ENCODE measurements at regions not wholly inside any gene's neighbourhood (a gene's known extent, or its start where the extent isn't known, plus 50 kb on each side); places are given as distances from the start of the nearest gene placed in this dataset.

DNA sequence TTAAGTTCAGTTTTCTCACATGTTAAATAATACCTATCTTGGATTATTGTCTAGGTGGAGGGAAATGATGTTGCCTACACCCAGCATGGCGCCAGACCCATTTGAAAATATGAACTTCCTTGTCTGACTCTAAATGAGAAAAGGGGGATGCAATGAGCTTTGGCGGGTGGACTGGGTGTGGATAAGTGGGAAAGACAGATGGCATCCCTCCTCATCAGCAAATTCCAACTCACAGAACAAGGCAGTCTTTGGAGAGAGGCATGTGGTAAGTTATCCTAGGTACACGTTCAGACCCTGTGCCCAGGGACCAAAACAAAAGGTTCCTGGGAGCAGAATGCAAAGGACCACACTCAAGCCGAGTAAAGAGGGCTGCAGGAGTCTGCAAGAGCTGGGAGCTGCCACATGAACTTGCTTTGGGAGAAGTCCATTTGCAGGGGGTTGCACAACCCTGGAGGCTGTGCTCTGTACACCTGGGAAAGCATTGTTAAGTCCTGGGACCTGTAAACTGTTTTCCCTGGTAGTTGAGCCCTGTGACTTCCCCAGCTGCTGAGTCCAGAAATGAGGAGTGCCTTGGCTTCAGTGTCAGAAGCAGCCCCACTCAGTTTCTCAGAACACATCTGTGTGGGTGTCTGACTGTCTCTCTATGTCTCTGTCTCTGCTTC lies 102.3 kb upstream of the TPM1 start:
- no peak overlapping the region for H3K4me3 ChIP-seq (ENCODE audit: low read depth, low read length)
- ChIA-PET CTCF (interaction anchor here (1.3 kb wide), 1 partner anchor 198 kb away, joined by 4 read pairs; no protein-coding TSS in a partner anchor), POLR2A (interaction anchor here (0.9 to 2.0 kb wide), 6 partner anchors 8 to 182 kb away, joined by 3 to 9 read pairs (median 3); partner anchors contain the start of gene TPM1)
- no peaks in the 10 kb centered on the region; the same call in 1 of the 2 replicates for H3K9me3 ChIP-seq (ENCODE audit: control insufficient read depth, insufficient read depth, low read length)
- TF ChIP-seq, protein P1, sequence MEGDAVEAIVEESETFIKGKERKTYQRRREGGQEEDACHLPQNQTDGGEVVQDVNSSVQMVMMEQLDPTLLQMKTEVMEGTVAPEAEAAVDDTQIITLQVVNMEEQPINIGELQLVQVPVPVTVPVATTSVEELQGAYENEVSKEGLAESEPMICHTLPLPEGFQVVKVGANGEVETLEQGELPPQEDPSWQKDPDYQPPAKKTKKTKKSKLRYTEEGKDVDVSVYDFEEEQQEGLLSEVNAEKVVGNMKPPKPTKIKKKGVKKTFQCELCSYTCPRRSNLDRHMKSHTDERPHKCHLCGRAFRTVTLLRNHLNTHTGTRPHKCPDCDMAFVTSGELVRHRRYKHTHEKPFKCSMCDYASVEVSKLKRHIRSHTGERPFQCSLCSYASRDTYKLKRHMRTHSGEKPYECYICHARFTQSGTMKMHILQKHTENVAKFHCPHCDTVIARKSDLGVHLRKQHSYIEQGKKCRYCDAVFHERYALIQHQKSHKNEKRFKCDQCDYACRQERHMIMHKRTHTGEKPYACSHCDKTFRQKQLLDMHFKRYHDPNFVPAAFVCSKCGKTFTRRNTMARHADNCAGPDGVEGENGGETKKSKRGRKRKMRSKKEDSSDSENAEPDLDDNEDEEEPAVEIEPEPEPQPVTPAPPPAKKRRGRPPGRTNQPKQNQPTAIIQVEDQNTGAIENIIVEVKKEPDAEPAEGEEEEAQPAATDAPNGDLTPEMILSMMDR (IDR thresholded peaks at IDR 0.05; ENCODE audit: low read depth, low read length), result no peak
- no peak for DNase-seq (ENCODE audit: low read depth, low spot score)
- peak overlapping the region; percentile 89 for H3K27ac ChIP-seq (ENCODE audit: low read depth, low read length)
- H3K27me3 ChIP-seq (ENCODE audit: control insufficient read depth, insufficient read depth, low read length), result no peaks in the 10 kb centered on the region

DNA sequence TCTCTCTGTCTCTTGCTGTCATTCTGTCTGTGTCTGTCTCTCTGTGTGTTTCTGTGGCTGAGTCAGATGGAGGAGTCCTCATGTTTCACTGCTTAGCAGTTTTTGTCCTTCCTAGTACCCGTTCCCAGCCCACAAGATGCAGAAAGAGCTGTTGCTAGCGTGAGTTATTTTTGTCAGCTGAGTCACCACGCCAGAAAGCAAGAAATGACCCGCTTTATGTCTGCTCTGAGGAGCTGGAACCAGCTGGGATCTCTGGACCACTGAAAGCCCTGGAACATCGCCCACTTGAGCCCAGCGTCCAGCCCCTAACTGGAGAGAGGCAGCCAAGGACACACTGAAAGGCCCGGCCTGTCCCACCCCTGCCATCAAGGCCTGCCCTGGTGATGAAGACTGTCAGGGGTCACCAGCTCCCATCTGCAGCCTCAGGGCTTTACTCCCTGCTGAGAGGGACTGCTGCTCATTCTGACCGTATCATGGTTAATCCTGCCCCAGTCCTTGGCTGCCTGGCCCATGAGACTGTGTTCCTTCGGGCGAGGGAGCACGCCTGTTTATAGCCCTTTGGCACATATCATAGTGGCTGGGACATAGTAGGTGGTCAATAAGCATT lies 101.7 kb upstream of the TPM1 start:
- H3K4me3 ChIP-seq (ENCODE audit: low read depth, low read length), result no peak overlapping the region
- CTCF ChIA-PET, result interaction anchor here (1.3 kb wide), 1 partner anchor 199 kb away, joined by 4 read pairs; no protein-coding TSS in a partner anchor
- peak; percentile 80 for DNase-seq (ENCODE audit: low read depth, low spot score)
- no peaks in the 10 kb centered on the region for H3K27me3 ChIP-seq (ENCODE audit: control insufficient read depth, insufficient read depth, low read length)
- TF ChIP-seq, protein P1 (IDR thresholded peaks at IDR 0.05; ENCODE audit: low read depth, low read length), result no peak
- no peaks in the 10 kb centered on the region for H3K9me3 ChIP-seq (ENCODE audit: control insufficient read depth, insufficient read depth, low read length)
- POLR2A ChIA-PET, result interaction anchor here (0.5 to 2.0 kb wide), 7 partner anchors 9 to 1138 kb away, joined by 3 to 9 read pairs (median 3); partner anchors contain the start of gene TPM1
- H3K27ac ChIP-seq (ENCODE audit: low read depth, low read length), result peak overlapping the region; percentile 89

- Histone ChIP-seq H3K27ac (ENCODE audit: low read depth, low read length) (no peak overlapping the region), H3K4me3 (ENCODE audit: low read depth, low read length) (no peak overlapping the region), H3K27me3 (ENCODE audit: control insufficient read depth, insufficient read depth, low read length) (no peaks in the 10 kb centered on the region), H3K9me3 (ENCODE audit: control insufficient read depth, insufficient read depth, low read length) (no peaks in the 10 kb centered on the region)
- POLR2A ChIA-PET, result interaction anchor here (2.0 kb wide), 1 partner anchor 10 kb away, joined by 5 read pairs; no protein-coding TSS in a partner anchor
- CTCF ChIA-PET, result no interaction called here
- DNase-seq (ENCODE audit: low read depth, low spot score), result no peak
- TF ChIP-seq, protein P1 (IDR thresholded peaks at IDR 0.05; ENCODE audit: low read depth, low read length), result no peak
Observed at GRCh38 chr15:62941699-62942098, 100.8 kb upstream of the TPM1 start.

DNA sequence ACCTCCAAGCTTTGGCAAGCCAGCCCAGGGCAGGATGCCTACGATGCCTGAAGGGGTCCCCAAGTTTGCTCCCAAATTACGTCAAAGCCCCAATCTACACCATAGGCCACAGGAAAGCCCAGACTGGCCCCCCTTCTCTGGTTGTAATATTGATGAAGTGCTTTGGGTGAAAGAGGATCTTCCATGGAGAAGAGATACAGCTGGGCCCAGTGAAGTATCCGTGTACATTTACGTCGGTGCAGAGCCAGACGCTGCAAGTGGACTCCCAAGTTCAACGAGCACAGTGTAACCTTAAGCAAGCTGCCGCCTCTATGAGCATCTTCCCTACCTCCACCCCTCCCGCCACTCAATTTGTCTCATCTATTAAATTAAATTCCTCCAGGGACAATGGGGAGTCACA lies 100.1 kb upstream of the TPM1 start:
- no peak overlapping the region for H3K27ac ChIP-seq (ENCODE audit: low read depth, low read length)
- DNase-seq (ENCODE audit: low read depth, low spot score), result no peak
- TF ChIP-seq, protein P1 (IDR thresholded peaks at IDR 0.05; ENCODE audit: low read depth, low read length), result no peak
- H3K9me3 ChIP-seq (ENCODE audit: control insufficient read depth, insufficient read depth, low read length), result no peaks in the 10 kb centered on the region
- H3K27me3 ChIP-seq (ENCODE audit: control insufficient read depth, insufficient read depth, low read length), result no peaks in the 10 kb centered on the region
- H3K4me3 ChIP-seq (ENCODE audit: low read depth, low read length), result no peak overlapping the region
- ChIA-PET POLR2A (interaction anchor here (2.0 kb wide), 1 partner anchor 10 kb away, joined by 5 read pairs; no protein-coding TSS in a partner anchor), CTCF (no interaction called here)

GRCh38 chr15:62945063-62945462 lies 97.5 kb upstream of the TPM1 start:
- TF ChIP-seq, protein P1 (IDR thresholded peaks at IDR 0.05; ENCODE audit: low read depth, low read length), result no peak
- Histone ChIP-seq H3K27ac (ENCODE audit: low read depth, low read length) (no peak overlapping the region), H3K27me3 (ENCODE audit: control insufficient read depth, insufficient read depth, low read length) (no peaks in the 10 kb centered on the region), H3K9me3 (ENCODE audit: control insufficient read depth, insufficient read depth, low read length) (no peaks in the 10 kb centered on the region), H3K4me3 (ENCODE audit: low read depth, low read length) (no peak overlapping the region)
- ChIA-PET CTCF (no interaction called here), POLR2A (no interaction called here)
- DNase-seq (ENCODE audit: low read depth, low spot score), result no peak

All from AG04450 (cell line).